ENCODE measurements at regions not wholly inside any gene's neighbourhood (a gene's known extent, or its start where the extent isn't known, plus 50 kb on each side); places are given as distances from the start of the nearest gene placed in this dataset.

GRCh38 chr2:172153156-172153555 lies 50.5 kb upstream of the DLX2 start:
- Histone ChIP-seq H3K9ac (no peak overlapping the region), H3K9me3 (replicated peaks in 1 of 11) (peaks cover 0 to 8% (median 0%) of the 10 kb centered on the region in 11 experiments; a peak in 4 of 22 replicates), H3K4me3 (no peak overlapping the region), H3K36me3 (no peaks in the 10 kb centered on the region), H3K4me2 (peak overlapping the region in 9 of 11 experiments; percentile 1 to 74 (median 53); a peak in 15 of 22 replicates), H4K20me1 (no peaks in the 10 kb centered on the region), H3K4me1 (peaks cover 0 to 13% (median 10%) of the 10 kb centered on the region in 10 experiments; a peak in 15 of 20 replicates), H3K27me3 (no peaks in the 10 kb centered on the region), H3K27ac (no peak overlapping the region)
- no peak for TF ChIP-seq Cebpa-rat (IDR thresholded peaks at IDR 0.05)

- Histone ChIP-seq H4K20me1 (no peaks in the 10 kb centered on the region), H3K27me3 (no peaks in the 10 kb centered on the region), H3K9ac (no peak overlapping the region), H3K4me3 (no peak overlapping the region), H3K4me1 (peaks cover 0 to 13% (median 10%) of the 10 kb centered on the region in 10 experiments; a peak in 15 of 20 replicates), H3K36me3 (no peaks in the 10 kb centered on the region), H3K4me2 (peak overlapping the region in 8 of 11 experiments; percentile 42 to 74 (median 56); a peak in 12 of 22 replicates), H3K9me3 (replicated peaks in 1 of 11) (peaks cover 0 to 8% (median 0%) of the 10 kb centered on the region in 11 experiments; a peak in 4 of 22 replicates), H3K27ac (no peak overlapping the region)
- TF ChIP-seq Cebpa-rat (IDR thresholded peaks at IDR 0.05), result no peak
Measured at GRCh38 chr2:172153757-172154156, 51.1 kb upstream of the DLX2 start.

GRCh38 chr2:172155752-172156151 lies 53.1 kb upstream of the DLX2 start:
- Histone ChIP-seq H3K4me3 (no peak overlapping the region), H4K20me1 (no peaks in the 10 kb centered on the region), H3K36me3 (no peaks in the 10 kb centered on the region), H3K4me1 (peaks cover 0 to 13% (median 10%) of the 10 kb centered on the region in 10 experiments; a peak in 15 of 20 replicates), H3K27ac (no peak overlapping the region), H3K9me3 (replicated peaks in 1 of 11) (peaks cover 0 to 10% (median 2%) of the 10 kb centered on the region in 11 experiments; a peak in 19 of 22 replicates), H3K4me2 (no peak overlapping the region), H3K27me3 (no peaks in the 10 kb centered on the region), H3K9ac (no peak overlapping the region)
- no peak for TF ChIP-seq Cebpa-rat (IDR thresholded peaks at IDR 0.05)

- H3K9me3 ChIP-seq (replicated peaks in 1 of 11), result peaks cover 11 to 40% (median 30%) of the 10 kb centered on the region in 11 experiments; a peak in 21 of 22 replicates
- H3K27me3 ChIP-seq, result no peaks in the 10 kb centered on the region
- no peaks in the 10 kb centered on the region for H3K36me3 ChIP-seq
- H3K9ac ChIP-seq, result no peak overlapping the region
- H3K27ac ChIP-seq, result no peak overlapping the region
- TF ChIP-seq Cebpa-rat (IDR thresholded peaks at IDR 0.05), result no peak
- no peak overlapping the region for H3K4me2 ChIP-seq
- H3K4me1 ChIP-seq, result no peaks in the 10 kb centered on the region
- H3K4me3 ChIP-seq, result no peak overlapping the region; a peak in 2 of 20 replicates
- H4K20me1 ChIP-seq, result no peaks in the 10 kb centered on the region
Measured at GRCh38 chr2:172160839-172161238, 58.1 kb upstream of the DLX2 start.

GRCh38 chr2:172162225-172162733 lies 59.6 kb upstream of the DLX2 start:
- H3K4me3 ChIP-seq, result no peak overlapping the region
- H3K36me3 ChIP-seq, result no peaks in the 10 kb centered on the region
- H3K9ac ChIP-seq, result no peak overlapping the region
- H3K9me3 ChIP-seq (replicated peaks in 1 of 11), result peaks cover 11 to 40% (median 30%) of the 10 kb centered on the region in 11 experiments; a peak in 21 of 22 replicates
- no peak overlapping the region for H3K27ac ChIP-seq
- no peaks in the 10 kb centered on the region for H4K20me1 ChIP-seq
- no peaks in the 10 kb centered on the region for H3K4me1 ChIP-seq
- H3K4me2 ChIP-seq, result no peak overlapping the region
- H3K27me3 ChIP-seq, result no peaks in the 10 kb centered on the region
- TF ChIP-seq Cebpa-rat (IDR thresholded peaks at IDR 0.05), result no peak

- no peak for TF ChIP-seq Cebpa-rat (IDR thresholded peaks at IDR 0.05)
Measured at GRCh38 chr2:172162739-172163336, 60.1 kb upstream of the DLX2 start.

GRCh38 chr2:172168917-172169346 lies 66.2 kb upstream of the DLX2 start:
- H3K9ac ChIP-seq, result no peak overlapping the region
- H3K4me1 ChIP-seq, result peaks cover 0 to 10% (median 4%) of the 10 kb centered on the region in 10 experiments; a peak in 10 of 20 replicates
- TF ChIP-seq Cebpa-rat (IDR thresholded peaks at IDR 0.05), result no peak
- peak overlapping the region in 2 of 11 experiments; percentile 7 to 10; a peak in 1 of 22 replicates for H3K4me2 ChIP-seq
- 0 out of 22 replicates have a peak, but pooled peaks cover 0 to 5% (median 0%) of the 10 kb centered on the region in 11 experiments for H4K20me1 ChIP-seq
- H3K4me3 ChIP-seq, result no peak overlapping the region
- peaks cover 0 to 13% (median 9%) of the 10 kb centered on the region in 11 experiments; a peak in 13 of 22 replicates for H3K9me3 ChIP-seq (replicated peaks in 1 of 11)
- no peak overlapping the region for H3K27ac ChIP-seq
- H3K27me3 ChIP-seq, result peaks cover 21 to 26% (median 23%) of the 10 kb centered on the region in 11 experiments
- no peaks in the 10 kb centered on the region for H3K36me3 ChIP-seq

More at GRCh38 chr2:172162739-172163336, 60.1 kb upstream of the DLX2 start:
- no peak overlapping the region for H3K4me2 ChIP-seq
- no peak overlapping the region for H3K27ac ChIP-seq
- H4K20me1 ChIP-seq, result no peaks in the 10 kb centered on the region
- no peak overlapping the region for H3K4me3 ChIP-seq
- no peaks in the 10 kb centered on the region for H3K4me1 ChIP-seq
- H3K9ac ChIP-seq, result no peak overlapping the region
- no peaks in the 10 kb centered on the region for H3K27me3 ChIP-seq
- H3K36me3 ChIP-seq, result no peaks in the 10 kb centered on the region
- peaks cover 11 to 40% (median 30%) of the 10 kb centered on the region in 11 experiments; a peak in 21 of 22 replicates for H3K9me3 ChIP-seq (replicated peaks in 1 of 11)

GRCh38 chr2:172169611-172170010 lies 66.9 kb upstream of the DLX2 start:
- no peak for TF ChIP-seq Cebpa-rat (IDR thresholded peaks at IDR 0.05)
- Histone ChIP-seq H3K9ac (no peak overlapping the region), H3K27me3 (peaks cover 22 to 29% (median 23%) of the 10 kb centered on the region in 11 experiments), H3K4me3 (no peak overlapping the region), H4K20me1 (0 out of 22 replicates have a peak, but pooled peaks cover 0 to 5% (median 0%) of the 10 kb centered on the region in 11 experiments), H3K27ac (no peak overlapping the region), H3K36me3 (no peaks in the 10 kb centered on the region), H3K4me2 (0 out of 22 replicates have a peak overlapping the region, but pooled peaks of 1 of the 11 experiments have one; percentile 7), H3K4me1 (peaks cover 0 to 10% (median 4%) of the 10 kb centered on the region in 10 experiments; a peak in 10 of 20 replicates), H3K9me3 (replicated peaks in 1 of 11) (peaks cover 0 to 6% (median 5%) of the 10 kb centered on the region in 11 experiments; a peak in 12 of 22 replicates)

Measured in BLaER1 treated with 17β-estradiol and CSF1 and Interleukin-3, amounts not matched to agents 10 nM and 100 nM (cell line).